Neural cell (in vitro differentiated cells): ENCODE measurements at regions not wholly inside any gene's neighbourhood (a gene's known extent, or its start where the extent isn't known, plus 50 kb on each side); places are given as distances from the start of the nearest gene placed in this dataset.

Experiments
- H2AFZ ChIP-seq: fragments of 200-600, 300-800 bp; sonication (generic), shearing (Covaris generic); 2 replicates; pipeline ENCODE4 v1.6.0; 2014; ENCODE audit warnings: low read depth, mild to moderate bottlenecking, antibody characterized with exemption, low read length, moderate library complexity
- H3F3A ChIP-seq: fragments of 200-600 bp; shearing (Covaris generic); 2 replicates; pipeline ENCODE4 v1.6.1; 2016; ENCODE audit warnings: mild to moderate bottlenecking, moderate library complexity, mixed read lengths, antibody characterized with exemption, low read length; ENCODE audit not compliant: insufficient read depth, poor library complexity, severe bottlenecking
- H3K27ac ChIP-seq: fragments of 200-600, 300-800 bp; sonication (generic), shearing (Covaris generic); 2 replicates; pipeline ENCODE4 v1.5.1; 2014; ENCODE audit warnings: mild to moderate bottlenecking, low read length, moderate library complexity
- H3K27me3 ChIP-seq: fragments of 300-800, 200-600 bp; sonication (generic), shearing (Covaris generic); 2 replicates; pipeline ENCODE4 v1.6.0; 2014; ENCODE audit warnings: mild to moderate bottlenecking, low read depth, low read length, moderate library complexity; ENCODE audit not compliant: insufficient read depth
- H3K36me3 ChIP-seq: fragments of 300-800, 200-600 bp; sonication (generic), shearing (Covaris generic); 2 replicates; pipeline ENCODE4 v1.5.1; 2014; ENCODE audit warnings: mild to moderate bottlenecking, antibody characterized with exemption, low read length, moderate library complexity; ENCODE audit not compliant: insufficient read depth
- H3K4me2 ChIP-seq: fragments of 300-800, 200-600 bp; sonication (generic), shearing (Covaris generic); 2 replicates; pipeline ENCODE4 v1.6.0; 2014; ENCODE audit warnings: mild to moderate bottlenecking, low read length
- H3K4me3 ChIP-seq: fragments of 300-800, 200-600 bp; sonication (generic), shearing (Covaris generic); 2 replicates; pipeline ENCODE4 v1.5.1; 2014; ENCODE audit warnings: mild to moderate bottlenecking, low read length, moderate library complexity
- H3K79me2 ChIP-seq: fragments of 200-600 bp; shearing (Covaris generic); replicated peaks from 2 replicates; pipeline ENCODE4 v1.6.0; 2014; ENCODE audit warnings: mild to moderate bottlenecking, low read length, moderate library complexity; ENCODE audit not compliant: insufficient read depth
- H3K9ac ChIP-seq: fragments of 300-800, 200-600 bp; sonication (generic), shearing (Covaris generic); 2 replicates; pipeline ENCODE4 v1.6.1; 2016; ENCODE audit warnings: mild to moderate bottlenecking, low read length, mixed read lengths
- H3K9me2 ChIP-seq: fragments of 200-600 bp; shearing (Covaris generic); 2 replicates; pipeline ENCODE4 v1.6.1; 2016; ENCODE audit warnings: mild to moderate bottlenecking, low read length, mixed read lengths; ENCODE audit not compliant: insufficient read depth
- H3K9me3 ChIP-seq: fragments of 200-600, 300-800 bp; sonication (generic), shearing (Covaris generic); 2 replicates; pipeline ENCODE4 v1.6.1; 2016; ENCODE audit warnings: mild to moderate bottlenecking, mixed run types, low read length, moderate library complexity, mixed read lengths
- H4K20me1 ChIP-seq: fragments of 200-600 bp; shearing (Covaris generic); 2 replicates; pipeline ENCODE4 v1.6.1; 2016; ENCODE audit warnings: mild to moderate bottlenecking, mixed run types; ENCODE audit not compliant: insufficient read depth
- EP300 ChIP-seq: fragments of 450-650 bp; conservative IDR thresholded peaks from 2 replicates; pipeline ENCODE4 v1.6.1; 2014; ENCODE audit warnings: antibody characterized with exemption, mild to moderate bottlenecking, moderate library complexity; ENCODE audit not compliant: poor library complexity, severe bottlenecking
- EZH2 ChIP-seq: fragments of 200-600, 300-800 bp; shearing (Covaris generic), sonication (generic); IDR thresholded peaks from 2 replicates; pipeline ENCODE4 v1.6.1; 2014; ENCODE audit warnings: antibody characterized with exemption, low read length, borderline replicate concordance, mild to moderate bottlenecking; ENCODE audit not compliant: insufficient read depth, poor library complexity, severe bottlenecking
- MXI1 ChIP-seq: fragments of 450-650 bp; conservative IDR thresholded peaks from 2 replicates; pipeline ENCODE4 v1.6.1; 2014; ENCODE audit warnings: antibody characterized with exemption, mild to moderate bottlenecking; ENCODE audit not compliant: poor library complexity, severe bottlenecking
- POLR2AphosphoS5 ChIP-seq: IDR thresholded peaks from 2 replicates; pipeline ENCODE4 v1.6.1; 2012
- RAD21 ChIP-seq: fragments of 450-650 bp; conservative IDR thresholded peaks from 2 replicates; pipeline ENCODE4 v1.6.1; 2014; ENCODE audit warnings: antibody characterized with exemption, mild to moderate bottlenecking, moderate library complexity
- SMC3 ChIP-seq: fragments of 450-650 bp; conservative IDR thresholded peaks from 2 replicates; pipeline ENCODE4 v1.6.1; 2014; ENCODE audit warnings: antibody characterized with exemption, mild to moderate bottlenecking, moderate library complexity; ENCODE audit not compliant: poor library complexity
- TAF1 ChIP-seq: IDR thresholded peaks from 2 replicates; pipeline ENCODE4 v1.6.1; 2012; ENCODE audit warnings: low read depth
- TF ChIP-seq, protein P1 (sequence below): IDR thresholded peaks from 2 replicates; pipeline ENCODE4 v1.6.1; 2012; ENCODE audit warnings: borderline replicate concordance
- TF ChIP-seq, protein P2 (sequence below): fragments of 450-650 bp; IDR thresholded peaks from 2 replicates; pipeline ENCODE4 v1.5.1; 2014; ENCODE audit warnings: antibody characterized with exemption, mild to moderate bottlenecking, moderate library complexity; ENCODE audit not compliant: poor library complexity, severe bottlenecking

- no peak overlapping the region for H3K4me3 ChIP-seq
- no peak overlapping the region for H3K4me2 ChIP-seq
- H3F3A ChIP-seq: no peaks in the 10 kb centered on the region
- no peaks in the 10 kb centered on the region for H3K79me2 ChIP-seq
- no peaks in the 10 kb centered on the region for H3K36me3 ChIP-seq
- H3K9ac ChIP-seq: peak overlapping the region; percentile 15
- no peaks in the 10 kb centered on the region for H3K9me2 ChIP-seq
- H3K9me3 ChIP-seq: no peaks in the 10 kb centered on the region
- no peak for TF ChIP-seq TAF1
- no peaks in the 10 kb centered on the region for H4K20me1 ChIP-seq
- H3K27ac ChIP-seq: peak overlapping the region; percentile 75
- no peaks in the 10 kb centered on the region for H3K27me3 ChIP-seq
- H2AFZ ChIP-seq: no peak overlapping the region
These were observed 201.8 kb upstream of the NMUR2 start for GRCh38 chr5:152606776-152607364.

DNA sequence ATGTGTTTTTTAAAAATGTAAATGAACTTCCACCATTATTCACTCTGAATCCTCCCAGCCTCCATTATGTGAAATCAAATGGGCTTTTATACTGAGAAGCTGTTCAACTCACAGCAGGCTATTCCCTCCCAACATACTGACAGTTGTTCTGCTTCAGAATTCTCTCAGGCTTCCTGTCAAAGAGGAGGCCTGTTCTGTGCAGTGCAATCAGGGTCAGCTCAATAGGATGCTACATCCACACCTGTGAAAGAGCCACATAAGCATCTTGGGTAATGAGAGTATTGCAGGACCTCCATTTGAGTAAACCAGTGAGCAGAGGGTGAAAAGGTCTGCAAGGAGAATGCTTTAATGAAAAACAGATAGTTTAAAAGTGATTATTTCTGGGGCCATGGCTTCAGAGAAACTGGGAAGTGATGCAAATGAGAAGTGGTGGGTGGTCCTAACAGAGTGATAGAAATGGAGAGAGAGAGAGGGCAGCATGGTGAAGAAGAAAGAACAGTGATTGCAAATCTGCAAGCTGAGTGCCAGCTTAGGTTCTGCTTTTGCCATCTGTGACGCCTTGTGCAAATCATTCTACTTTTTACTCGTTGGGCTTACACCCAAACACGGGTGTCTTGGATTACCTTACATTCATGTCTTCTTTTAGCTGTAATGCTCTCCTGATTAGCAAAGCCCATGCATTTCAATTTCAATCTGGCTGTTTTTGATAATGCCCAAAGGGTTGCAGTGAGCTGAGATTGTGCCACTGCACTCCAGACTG, 202.5 kb upstream of the NMUR2 start:
- Histone ChIP-seq H3K79me2 (no peaks in the 10 kb centered on the region), H3K9me2 (no peaks in the 10 kb centered on the region), H3K36me3 (no peaks in the 10 kb centered on the region), H3K9ac (peak overlapping the region; percentile 42), H3F3A (no peaks in the 10 kb centered on the region), H3K4me2 (peak overlapping the region; percentile 3), H4K20me1 (no peaks in the 10 kb centered on the region), H3K4me3 (no peak overlapping the region), H3K27me3 (no peaks in the 10 kb centered on the region), H2AFZ (peak overlapping the region; percentile 35), H3K9me3 (no peaks in the 10 kb centered on the region), H3K27ac (peak overlapping the region; percentile 75)
- TF ChIP-seq MXI1 (no peak), POLR2AphosphoS5 (peak; percentile 62), SMC3 (peak; percentile 33), RAD21 (peak; percentile 21), EZH2 (no peak), EP300 (peak; percentile 59)
- TF ChIP-seq, protein P1, sequence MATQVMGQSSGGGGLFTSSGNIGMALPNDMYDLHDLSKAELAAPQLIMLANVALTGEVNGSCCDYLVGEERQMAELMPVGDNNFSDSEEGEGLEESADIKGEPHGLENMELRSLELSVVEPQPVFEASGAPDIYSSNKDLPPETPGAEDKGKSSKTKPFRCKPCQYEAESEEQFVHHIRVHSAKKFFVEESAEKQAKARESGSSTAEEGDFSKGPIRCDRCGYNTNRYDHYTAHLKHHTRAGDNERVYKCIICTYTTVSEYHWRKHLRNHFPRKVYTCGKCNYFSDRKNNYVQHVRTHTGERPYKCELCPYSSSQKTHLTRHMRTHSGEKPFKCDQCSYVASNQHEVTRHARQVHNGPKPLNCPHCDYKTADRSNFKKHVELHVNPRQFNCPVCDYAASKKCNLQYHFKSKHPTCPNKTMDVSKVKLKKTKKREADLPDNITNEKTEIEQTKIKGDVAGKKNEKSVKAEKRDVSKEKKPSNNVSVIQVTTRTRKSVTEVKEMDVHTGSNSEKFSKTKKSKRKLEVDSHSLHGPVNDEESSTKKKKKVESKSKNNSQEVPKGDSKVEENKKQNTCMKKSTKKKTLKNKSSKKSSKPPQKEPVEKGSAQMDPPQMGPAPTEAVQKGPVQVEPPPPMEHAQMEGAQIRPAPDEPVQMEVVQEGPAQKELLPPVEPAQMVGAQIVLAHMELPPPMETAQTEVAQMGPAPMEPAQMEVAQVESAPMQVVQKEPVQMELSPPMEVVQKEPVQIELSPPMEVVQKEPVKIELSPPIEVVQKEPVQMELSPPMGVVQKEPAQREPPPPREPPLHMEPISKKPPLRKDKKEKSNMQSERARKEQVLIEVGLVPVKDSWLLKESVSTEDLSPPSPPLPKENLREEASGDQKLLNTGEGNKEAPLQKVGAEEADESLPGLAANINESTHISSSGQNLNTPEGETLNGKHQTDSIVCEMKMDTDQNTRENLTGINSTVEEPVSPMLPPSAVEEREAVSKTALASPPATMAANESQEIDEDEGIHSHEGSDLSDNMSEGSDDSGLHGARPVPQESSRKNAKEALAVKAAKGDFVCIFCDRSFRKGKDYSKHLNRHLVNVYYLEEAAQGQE: no peak
- TF ChIP-seq, protein P2, sequence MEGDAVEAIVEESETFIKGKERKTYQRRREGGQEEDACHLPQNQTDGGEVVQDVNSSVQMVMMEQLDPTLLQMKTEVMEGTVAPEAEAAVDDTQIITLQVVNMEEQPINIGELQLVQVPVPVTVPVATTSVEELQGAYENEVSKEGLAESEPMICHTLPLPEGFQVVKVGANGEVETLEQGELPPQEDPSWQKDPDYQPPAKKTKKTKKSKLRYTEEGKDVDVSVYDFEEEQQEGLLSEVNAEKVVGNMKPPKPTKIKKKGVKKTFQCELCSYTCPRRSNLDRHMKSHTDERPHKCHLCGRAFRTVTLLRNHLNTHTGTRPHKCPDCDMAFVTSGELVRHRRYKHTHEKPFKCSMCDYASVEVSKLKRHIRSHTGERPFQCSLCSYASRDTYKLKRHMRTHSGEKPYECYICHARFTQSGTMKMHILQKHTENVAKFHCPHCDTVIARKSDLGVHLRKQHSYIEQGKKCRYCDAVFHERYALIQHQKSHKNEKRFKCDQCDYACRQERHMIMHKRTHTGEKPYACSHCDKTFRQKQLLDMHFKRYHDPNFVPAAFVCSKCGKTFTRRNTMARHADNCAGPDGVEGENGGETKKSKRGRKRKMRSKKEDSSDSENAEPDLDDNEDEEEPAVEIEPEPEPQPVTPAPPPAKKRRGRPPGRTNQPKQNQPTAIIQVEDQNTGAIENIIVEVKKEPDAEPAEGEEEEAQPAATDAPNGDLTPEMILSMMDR: no peak
